CD4-positive, alpha-beta T cell treated with Interleukin-15 for 4 hours (primary cell): ENCODE measurements at regions not wholly inside any gene's neighbourhood (a gene's known extent, or its start where the extent isn't known, plus 50 kb on each side); places are given as distances from the start of the nearest gene placed in this dataset.
"Not testable (repeated sequence)": the region's sequence is repeated elsewhere in the genome, so short reads cannot be mapped to it uniquely, and the experiment has no call there.

ENCODE experiments used
- DNase-seq: peaks from one replicate; pipeline ENCODE4 v3.0.0-alpha.2; 2020; ENCODE audit warnings: low spot score

- no peak for DNase-seq
Measured at GRCh38 chr13:22967669-22968068, 213.1 kb upstream of the SGCG start.

GRCh38 chr13:22979952-22980351 lies 200.8 kb upstream of the SGCG start:
- DNase-seq: no peak

GRCh38 chr13:22980936-22981335 lies 199.8 kb upstream of the SGCG start:
- no peak for DNase-seq

GRCh38 chr13:22993148-22993547 lies 187.6 kb upstream of the SGCG start:
- DNase-seq: no peak

GRCh38 chr13:23003446-23003845 lies 177.3 kb upstream of the SGCG start:
- no peak for DNase-seq

GRCh38 chr13:23007426-23007825 lies 173.4 kb upstream of the SGCG start:
- no peak for DNase-seq

GRCh38 chr13:23018143-23018542 lies 162.6 kb upstream of the SGCG start:
- no peak for DNase-seq

- peak; percentile 25 for DNase-seq
Measured at GRCh38 chr13:23020246-23020843, 160.4 kb upstream of the SGCG start.

GRCh38 chr13:23021906-23022305 lies 158.9 kb upstream of the SGCG start:
- no peak for DNase-seq

GRCh38 chr13:23022704-23023103 lies 158.1 kb upstream of the SGCG start:
- DNase-seq: no peak

GRCh38 chr13:23025864-23026608 lies 154.7 kb upstream of the SGCG start:
- no peak for DNase-seq

- DNase-seq: no peak
Measured at GRCh38 chr13:23039266-23039935, 141.4 kb upstream of the SGCG start.

- no peak for DNase-seq
Measured at GRCh38 chr13:23042181-23042580, 138.6 kb upstream of the SGCG start.

GRCh38 chr13:23044906-23045305 lies 135.9 kb upstream of the SGCG start:
- DNase-seq: no peak

- no peak for DNase-seq
Measured at GRCh38 chr13:23050126-23050525, 130.7 kb upstream of the SGCG start.

GRCh38 chr13:23053711-23054110 lies 127.1 kb upstream of the SGCG start:
- DNase-seq: not testable (repeated sequence)

GRCh38 chr13:23059173-23059572 lies 121.6 kb upstream of the SGCG start:
- no peak for DNase-seq

GRCh38 chr13:23060959-23061358 lies 119.8 kb upstream of the SGCG start:
- DNase-seq: no peak

- no peak for DNase-seq
Measured at GRCh38 chr13:23067129-23067528, 113.7 kb upstream of the SGCG start.

GRCh38 chr13:23069566-23069965 lies 111.2 kb upstream of the SGCG start:
- no peak for DNase-seq

GRCh38 chr13:23074075-23074828 lies 106.5 kb upstream of the SGCG start:
- no peak for DNase-seq

- no peak for DNase-seq
Measured at GRCh38 chr13:23081220-23081619, 99.6 kb upstream of the SGCG start.

GRCh38 chr13:23081901-23082300 lies 98.9 kb upstream of the SGCG start:
- no peak for DNase-seq
